ENCODE measurements at regions not wholly inside any gene's neighbourhood (a gene's known extent, or its start where the extent isn't known, plus 50 kb on each side); places are given as distances from the start of the nearest gene placed in this dataset.

DNA sequence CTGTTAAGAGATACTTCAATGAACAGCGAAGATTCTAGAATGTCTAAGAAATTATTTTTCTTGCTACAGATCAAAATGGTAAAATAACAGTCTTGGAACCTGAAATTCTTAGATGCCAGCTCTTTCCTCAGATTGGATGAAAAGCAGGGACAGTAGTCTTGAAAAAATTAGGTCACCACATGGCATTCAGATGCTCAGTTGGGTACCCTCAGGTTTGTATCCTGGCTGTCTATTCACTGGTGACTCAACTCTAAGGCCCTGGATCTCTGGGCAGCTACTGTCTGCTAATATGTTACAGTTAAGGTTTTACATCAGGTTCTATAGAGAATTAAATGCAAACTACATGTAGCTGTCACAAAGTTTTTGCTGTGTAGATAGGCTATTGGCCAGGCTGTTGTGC, 528.9 kb upstream of the ADAMTS5 start:
- CTCF ChIA-PET, result no interaction called here
- no peaks in the 10 kb centered on the region for H3K9me3 ChIP-seq (replicated peaks; ENCODE audit: control insufficient read depth, insufficient read depth, low read length)
- no peak overlapping the region for H3K4me3 ChIP-seq (replicated peaks in 1 of 3; ENCODE audit: insufficient read depth in 1 of 3, low read depth in 1 of 3, low read length in 3 of 3)
- no peak overlapping the region for H3K27ac ChIP-seq (ENCODE audit: insufficient read depth, low read depth, low read length)
- FAIRE-seq (no peak), DNase-seq (ENCODE audit: low read depth, low spot score) (no peak)
- H2AFZ ChIP-seq (ENCODE audit: low read depth, low read length), result no peak overlapping the region
- TF ChIP-seq, protein P1, sequence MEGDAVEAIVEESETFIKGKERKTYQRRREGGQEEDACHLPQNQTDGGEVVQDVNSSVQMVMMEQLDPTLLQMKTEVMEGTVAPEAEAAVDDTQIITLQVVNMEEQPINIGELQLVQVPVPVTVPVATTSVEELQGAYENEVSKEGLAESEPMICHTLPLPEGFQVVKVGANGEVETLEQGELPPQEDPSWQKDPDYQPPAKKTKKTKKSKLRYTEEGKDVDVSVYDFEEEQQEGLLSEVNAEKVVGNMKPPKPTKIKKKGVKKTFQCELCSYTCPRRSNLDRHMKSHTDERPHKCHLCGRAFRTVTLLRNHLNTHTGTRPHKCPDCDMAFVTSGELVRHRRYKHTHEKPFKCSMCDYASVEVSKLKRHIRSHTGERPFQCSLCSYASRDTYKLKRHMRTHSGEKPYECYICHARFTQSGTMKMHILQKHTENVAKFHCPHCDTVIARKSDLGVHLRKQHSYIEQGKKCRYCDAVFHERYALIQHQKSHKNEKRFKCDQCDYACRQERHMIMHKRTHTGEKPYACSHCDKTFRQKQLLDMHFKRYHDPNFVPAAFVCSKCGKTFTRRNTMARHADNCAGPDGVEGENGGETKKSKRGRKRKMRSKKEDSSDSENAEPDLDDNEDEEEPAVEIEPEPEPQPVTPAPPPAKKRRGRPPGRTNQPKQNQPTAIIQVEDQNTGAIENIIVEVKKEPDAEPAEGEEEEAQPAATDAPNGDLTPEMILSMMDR (IDR thresholded peaks at IDR 0.05; ENCODE audit: extremely low read depth in 1 of 2, insufficient read depth in 1 of 2, low read depth in 1 of 2, low read length in 2 of 2), result no peak
- TF ChIP-seq MYC (IDR thresholded peaks at IDR 0.05; ENCODE audit: low read depth, low read length) (no peak), EZH2 (IDR thresholded peaks at IDR 0.05; ENCODE audit: borderline replicate concordance, low read depth, low read length, severe bottlenecking) (no peak), GATA2 (IDR thresholded peaks at IDR 0.05; ENCODE audit: insufficient read depth, insufficient read length, low read depth, low read length) (no peak), POLR2A (IDR thresholded peaks at IDR 0.05; ENCODE audit: low read depth, low read length) (no peak), MAX (IDR thresholded peaks at IDR 0.05; ENCODE audit: insufficient read depth, insufficient read length) (no peak), JUN (IDR thresholded peaks at IDR 0.05; ENCODE audit: borderline replicate concordance, insufficient read depth, insufficient read length, low read depth) (no peak), POLR2AphosphoS5 (IDR thresholded peaks at IDR 0.05; ENCODE audit: insufficient read depth, low read depth, low read length) (no peak), FOS (IDR thresholded peaks at IDR 0.05; ENCODE audit: borderline replicate concordance, insufficient read depth, low read length) (no peak)
- H3K36me3 ChIP-seq (ENCODE audit: control insufficient read depth in 2 of 2, extremely low read depth in 1 of 2, insufficient read depth in 2 of 2, low read length in 2 of 2), result no peaks in the 10 kb centered on the region
- dilution Hi-C loops (cut with MboI; ENCODE audit: extremely low pct_ligation_motif_present, low sequenced_read_pairs), result no loop called here
- H3K79me2 ChIP-seq (ENCODE audit: control insufficient read depth, insufficient read depth, low read length), result no peaks in the 10 kb centered on the region
- POLR2A ChIA-PET, result no interaction called here
- intact Hi-C loops (cut with micrococcal nuclease), result no loop called here
- H3K9me1 ChIP-seq (replicated peaks; ENCODE audit: control insufficient read depth, extremely low read depth, insufficient read depth, low read length), result no peaks in the 10 kb centered on the region
- H3K9ac ChIP-seq (replicated peaks; ENCODE audit: extremely low read depth, insufficient read depth, low read length), result no peak overlapping the region
- no TSS peak for BruUV-seq (replicated peaks)
- H3K4me1 ChIP-seq (ENCODE audit: control insufficient read depth, extremely low read depth, insufficient read depth, low read length), result no peaks in the 10 kb centered on the region
- H4K20me1 ChIP-seq (replicated peaks; ENCODE audit: control insufficient read depth, extremely low read depth, insufficient read depth, low read length), result no peaks in the 10 kb centered on the region
- H3K27me3 ChIP-seq (ENCODE audit: control insufficient read depth in 2 of 2, insufficient read depth in 2 of 2, low read length in 2 of 2), result no peaks in the 10 kb centered on the region
- no peak overlapping the region for H3K4me2 ChIP-seq (ENCODE audit: insufficient read depth, low read length)
